HG03139 (cell line): ENCODE measurements at regions not wholly inside any gene's neighbourhood (a gene's known extent, or its start where the extent isn't known, plus 50 kb on each side); places are given as distances from the start of the nearest gene placed in this dataset.

Experiments used
- ATAC-seq: cut with Tn5 transposase; IDR thresholded peaks from one replicate; pipeline ENCODE4 v1.9.1; 2021; ENCODE audit not compliant: unreplicated experiment

- ATAC-seq, result no peak
Observed at GRCh38 chr10:113356794-113357680, 195.8 kb upstream of the HABP2 start.

DNA sequence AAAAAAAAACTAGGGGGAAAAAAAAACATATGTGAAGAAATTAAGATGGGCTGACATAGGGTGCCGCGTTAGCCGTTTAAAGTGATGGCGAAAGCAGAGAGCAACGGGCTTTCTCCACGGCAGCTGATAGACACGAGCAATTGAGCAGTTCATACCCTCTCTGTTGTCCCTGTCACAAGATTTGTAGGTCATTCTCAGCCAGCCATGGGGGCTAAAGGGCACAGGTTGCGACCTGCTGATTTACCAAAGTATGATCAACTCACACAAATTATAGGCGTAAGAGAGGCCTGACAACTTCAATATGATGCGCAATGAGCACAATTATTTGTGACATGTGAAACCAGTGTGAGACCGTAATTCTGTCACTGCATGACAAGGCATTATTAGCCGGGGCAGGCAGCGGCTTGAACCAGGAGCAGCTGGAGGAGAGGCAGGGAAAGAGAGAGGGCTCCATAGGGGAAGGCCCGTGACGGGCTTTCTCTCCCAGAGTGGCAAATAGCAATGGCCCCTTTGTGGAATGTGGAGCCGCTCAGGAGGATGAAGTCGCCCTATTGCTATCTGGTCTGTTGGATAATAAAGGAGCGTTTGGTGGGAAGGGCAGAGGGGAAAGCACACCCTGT, 195.1 kb upstream of the HABP2 start:
- ATAC-seq, result no peak

GRCh38 chr10:113359655-113360054, 193.2 kb upstream of the HABP2 start:
- no peak for ATAC-seq

DNA sequence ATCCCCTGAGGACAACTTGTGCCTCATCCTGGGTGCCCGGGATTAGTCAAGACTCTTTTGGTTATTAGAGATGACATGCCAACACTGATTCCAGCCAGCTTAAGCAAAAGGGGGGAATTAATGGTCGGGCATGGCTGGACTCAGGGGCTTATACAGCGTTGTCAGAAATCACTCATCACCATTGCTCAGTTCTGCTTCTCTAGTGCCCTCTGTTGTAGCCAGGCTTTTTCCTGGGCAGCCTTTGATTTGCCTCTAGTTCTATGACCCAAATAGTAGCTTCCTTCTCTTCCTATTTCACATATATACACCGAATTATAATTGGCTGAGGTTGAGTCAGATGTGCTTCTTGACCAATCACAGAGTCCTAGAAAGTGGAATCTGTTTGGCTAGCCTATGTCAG, 192.0 kb upstream of the HABP2 start:
- no peak for ATAC-seq

- ATAC-seq, result no peak
Observed at GRCh38 chr10:113362645-113363091, 190.2 kb upstream of the HABP2 start.

DNA sequence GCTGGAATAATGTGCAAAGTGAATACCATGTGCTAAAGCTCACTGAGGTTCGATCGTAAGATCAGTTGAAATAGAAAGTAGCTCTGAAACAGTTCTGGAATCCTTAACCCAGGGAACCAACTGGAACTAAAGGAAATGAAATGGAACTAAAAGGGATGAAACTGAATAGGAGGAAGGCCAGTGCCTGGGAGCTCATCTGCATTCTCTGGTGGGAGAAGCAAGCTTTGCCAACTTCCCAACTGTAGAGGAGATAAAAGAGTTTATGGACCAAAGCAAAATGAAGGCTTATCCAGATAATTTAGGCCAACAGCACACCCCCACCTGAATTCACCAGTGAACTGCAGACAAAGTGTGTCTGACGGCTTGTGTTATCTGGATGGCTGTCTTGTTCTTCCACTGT, 188.6 kb upstream of the HABP2 start:
- ATAC-seq, result no peak

DNA sequence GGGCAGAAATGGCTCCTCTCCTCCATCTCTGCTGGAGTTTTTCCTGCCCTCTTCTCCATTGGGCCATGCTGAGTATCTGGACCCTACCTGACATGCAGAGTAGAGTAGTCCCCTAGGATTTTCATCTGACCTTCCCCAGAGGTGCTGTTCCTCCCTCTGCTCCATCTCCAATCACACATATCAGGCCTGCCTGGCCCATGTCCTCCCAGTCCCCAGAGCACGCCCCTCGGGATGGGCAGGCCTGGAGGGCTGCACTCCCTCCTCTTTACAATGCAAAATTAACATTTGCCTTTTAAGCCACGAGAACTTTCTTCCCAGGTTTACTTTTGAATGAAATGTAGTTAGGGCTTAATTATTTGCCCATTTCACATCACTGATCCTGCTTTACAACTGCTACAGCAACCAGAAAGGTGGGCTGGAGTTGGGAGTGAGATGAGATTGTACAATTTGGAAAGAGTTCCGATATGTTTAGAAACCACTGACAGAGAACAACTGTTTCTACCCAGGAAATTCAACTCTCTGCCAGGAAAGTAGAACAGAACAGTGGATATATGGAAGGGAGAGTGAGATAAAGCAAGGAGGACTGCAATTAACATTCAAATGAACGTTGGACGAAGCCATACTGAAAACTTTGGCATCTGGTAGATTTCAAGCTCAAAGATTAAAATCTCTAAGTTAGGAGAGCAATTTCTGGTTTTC, 184.0 kb upstream of the HABP2 start:
- no peak for ATAC-seq

GRCh38 chr10:113369365-113369694, 183.5 kb upstream of the HABP2 start:
- no peak for ATAC-seq

DNA sequence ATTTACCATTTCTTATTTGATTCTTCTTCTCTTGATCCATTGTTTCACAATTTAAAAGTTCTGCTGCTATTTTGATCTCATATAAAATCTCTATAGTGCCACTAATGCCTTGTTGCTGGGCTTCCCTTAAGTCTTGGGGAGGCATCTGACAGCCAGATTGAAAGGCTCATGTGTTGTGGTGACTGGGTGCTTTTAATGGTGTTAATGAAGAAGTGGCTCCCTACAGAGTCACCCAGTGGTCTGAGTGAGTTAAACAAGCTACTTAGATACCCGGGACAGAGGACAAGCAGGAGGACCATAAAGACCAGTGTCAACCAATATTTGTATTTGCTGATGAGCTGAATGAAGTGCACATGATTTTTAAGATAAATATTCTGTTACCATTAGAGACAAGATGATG, 176.4 kb upstream of the HABP2 start:
- ATAC-seq, result no peak

- ATAC-seq, result no peak
Observed at GRCh38 chr10:113379091-113379490, 173.8 kb upstream of the HABP2 start.

GRCh38 chr10:113381416-113381815, 171.4 kb upstream of the HABP2 start:
- ATAC-seq, result no peak

DNA sequence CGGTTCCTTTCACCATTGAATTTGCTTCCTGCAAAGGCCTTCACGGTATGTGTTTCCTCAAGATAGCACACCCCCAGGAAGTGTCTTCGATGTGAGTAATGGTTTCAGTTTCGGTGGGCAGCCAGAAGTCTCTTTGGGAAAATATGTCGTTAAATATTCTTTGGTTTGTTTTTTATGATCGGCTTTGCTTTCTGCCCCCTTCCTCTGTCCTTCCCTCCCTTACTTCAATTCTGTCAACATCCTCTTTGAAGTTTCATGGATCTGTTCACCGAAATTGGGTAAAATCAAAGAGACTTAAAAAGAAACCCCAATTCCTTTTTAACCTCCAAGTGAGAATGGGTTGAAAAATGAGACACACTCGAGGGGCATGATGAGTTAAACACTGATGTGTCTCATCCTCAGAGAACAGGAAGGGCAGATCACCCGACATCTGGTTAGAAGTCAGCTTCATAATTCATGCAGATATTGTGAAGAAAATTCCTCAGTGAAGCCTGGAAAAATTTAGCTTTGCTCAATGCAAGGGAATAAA, 170.8 kb upstream of the HABP2 start:
- ATAC-seq, result peak; percentile 62

DNA sequence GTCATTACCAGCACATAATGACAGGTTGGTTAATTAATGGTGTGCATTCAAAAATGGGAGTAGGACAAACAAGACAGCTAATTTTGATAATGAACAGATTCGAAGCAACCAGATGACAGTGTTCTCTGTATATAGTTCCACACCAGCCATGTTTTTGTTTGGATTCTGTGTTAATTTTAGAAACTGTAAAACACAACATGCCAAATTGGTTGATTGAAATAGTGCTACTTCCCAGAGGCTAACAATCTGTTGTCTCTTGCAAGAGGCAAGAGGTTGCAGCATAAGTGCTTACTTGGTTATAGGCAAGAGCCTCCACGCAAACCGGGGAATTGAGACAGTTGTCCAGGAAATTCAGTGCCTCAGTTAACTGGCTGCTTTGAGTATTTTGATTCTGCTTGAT, 170.2 kb upstream of the HABP2 start:
- ATAC-seq, result no peak

DNA sequence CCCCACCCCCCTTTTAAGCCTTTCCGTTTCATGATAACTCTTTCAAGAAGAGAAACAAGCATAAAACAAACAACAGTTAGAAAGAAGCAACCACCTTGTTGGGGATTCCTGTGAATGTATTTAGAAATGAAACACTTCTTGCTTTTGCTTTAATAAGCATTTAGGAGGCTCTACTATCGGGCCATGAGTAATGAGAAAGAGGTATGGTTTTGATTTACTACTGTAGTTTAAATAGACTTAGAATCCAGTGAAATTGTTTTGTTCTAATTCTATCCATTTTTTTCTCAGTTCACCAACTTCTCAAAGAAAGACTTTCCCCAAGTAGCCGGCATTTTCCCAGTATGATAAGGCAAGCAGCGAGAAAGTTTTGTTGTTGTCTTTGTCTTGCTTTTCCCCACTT, 168.7 kb upstream of the HABP2 start:
- ATAC-seq, result no peak

DNA sequence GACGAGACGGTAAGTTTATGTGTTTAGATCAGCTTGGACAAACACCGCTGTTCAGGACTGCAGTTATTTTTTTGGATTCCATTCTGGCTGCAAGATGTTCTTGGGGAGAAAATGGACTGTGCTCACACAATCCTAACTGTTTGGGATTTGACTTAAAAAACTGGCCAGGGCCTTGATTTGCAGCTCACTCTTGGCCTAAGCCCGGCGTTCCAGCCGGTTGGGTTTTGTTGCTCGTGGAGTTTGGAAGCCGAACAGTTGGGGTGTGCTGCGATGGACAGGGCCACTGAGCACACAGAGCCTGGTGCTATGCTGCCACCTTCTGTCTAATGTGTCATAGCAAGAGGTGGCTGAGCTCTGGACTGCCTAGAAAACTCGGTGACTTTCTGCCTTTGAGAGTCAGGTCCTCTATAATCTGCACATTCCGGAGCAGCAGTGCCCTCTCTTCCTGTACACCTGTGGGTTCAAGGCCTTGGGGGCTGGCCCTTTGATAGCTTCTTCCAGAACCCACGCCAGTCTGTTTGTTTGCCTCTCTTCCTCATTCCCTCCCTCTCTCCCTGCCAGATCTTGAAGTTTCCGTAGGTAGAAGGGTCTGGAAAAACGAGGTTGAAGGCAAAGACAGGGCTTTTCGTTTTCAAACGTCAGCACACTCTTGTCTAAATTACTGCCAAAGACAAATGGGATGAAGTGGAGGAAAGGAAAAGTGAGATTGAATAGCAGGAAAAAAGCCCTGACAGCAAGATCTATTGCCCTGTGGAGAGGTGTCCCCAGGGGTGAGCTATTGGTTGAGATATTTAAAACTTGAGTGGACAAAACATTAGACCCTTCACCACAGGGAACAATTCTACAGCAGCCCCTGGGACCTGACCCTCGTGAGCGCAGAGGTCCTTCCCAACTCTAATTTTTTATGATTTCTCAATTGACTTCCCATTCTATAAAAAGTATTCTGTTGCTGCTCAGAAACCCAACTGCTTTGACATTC, 167.5 kb upstream of the HABP2 start:
- ATAC-seq, result peak; percentile 67

GRCh38 chr10:113386005-113386404, 166.8 kb upstream of the HABP2 start:
- ATAC-seq, result no peak

- no peak for ATAC-seq
Observed at GRCh38 chr10:113389969-113390368, 162.9 kb upstream of the HABP2 start.

DNA sequence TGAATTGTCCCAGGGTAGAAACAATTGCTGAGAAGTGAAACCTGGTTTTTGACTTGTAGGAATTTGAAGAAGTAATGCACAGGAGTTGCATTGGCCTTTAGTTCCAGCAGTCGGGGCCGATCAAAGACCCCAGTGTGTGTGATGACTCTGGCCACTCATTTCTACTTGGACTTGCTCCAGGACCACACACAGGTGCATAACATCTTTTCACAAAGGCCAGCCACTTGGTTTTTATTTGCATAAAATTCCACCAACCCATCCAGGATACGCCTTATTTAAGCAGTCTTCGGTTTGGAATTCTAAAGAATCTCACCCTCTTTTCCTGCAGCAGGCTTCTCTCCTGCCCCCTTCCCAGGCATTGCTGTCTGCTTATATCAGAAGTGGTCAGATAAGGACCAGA, 162.0 kb upstream of the HABP2 start:
- no peak for ATAC-seq

DNA sequence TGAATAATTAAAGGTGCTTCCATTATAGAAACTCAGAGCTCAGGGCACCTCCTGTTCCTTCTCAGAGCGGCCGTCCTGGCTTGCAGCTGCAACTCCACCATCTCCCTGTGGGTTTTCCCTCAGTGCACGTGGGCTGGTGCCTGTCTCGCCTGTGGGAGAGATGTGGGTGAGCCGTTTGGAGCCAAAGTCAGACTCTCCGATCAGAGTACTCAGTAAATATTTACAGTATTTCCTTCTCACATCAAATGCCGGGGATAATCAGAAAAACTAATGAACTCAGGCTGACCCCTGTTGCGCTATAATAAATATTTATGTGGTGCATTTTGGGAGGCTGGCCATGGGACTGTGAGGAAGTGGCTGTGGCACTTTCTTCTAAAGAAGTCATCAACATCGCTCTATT, 155.8 kb upstream of the HABP2 start:
- ATAC-seq, result no peak

DNA sequence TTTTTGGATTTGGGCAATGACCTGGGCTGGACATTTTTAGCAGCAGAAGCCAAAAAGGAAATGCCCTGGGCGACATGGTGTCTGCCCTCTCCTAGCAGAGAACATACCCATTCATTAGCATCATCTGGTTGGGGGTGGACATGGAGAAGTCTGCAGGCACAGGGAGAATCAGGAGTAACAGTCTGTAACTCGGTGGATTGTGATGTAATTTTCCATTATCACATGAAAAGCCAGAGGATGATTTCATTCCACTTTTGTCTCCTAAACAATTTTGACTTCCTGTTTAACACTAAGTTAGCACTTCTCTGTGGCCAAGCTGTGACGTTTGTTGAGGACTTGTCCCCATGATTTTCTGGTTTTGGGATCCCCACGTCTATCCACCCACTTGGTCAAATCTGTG, 153.8 kb upstream of the HABP2 start:
- no peak for ATAC-seq

DNA sequence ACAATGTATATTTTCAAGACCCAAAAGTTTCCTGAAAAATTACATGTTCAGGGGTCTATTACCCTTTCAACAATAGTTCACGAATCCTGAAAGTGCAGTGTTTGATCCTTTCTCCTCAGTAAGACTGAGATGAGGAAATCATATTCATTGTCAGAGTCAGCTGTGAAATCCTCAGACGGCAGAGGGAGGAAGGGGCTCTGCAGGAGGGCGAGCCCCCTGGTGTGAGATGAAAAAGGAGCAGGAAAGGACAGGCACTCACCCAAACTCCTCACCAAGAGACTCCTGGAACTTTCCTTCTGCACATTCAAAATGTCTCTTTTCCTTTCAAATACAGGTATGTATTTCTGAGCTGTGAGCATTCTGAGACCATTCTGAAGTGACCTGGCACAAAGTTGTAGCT, 150.3 kb upstream of the HABP2 start:
- ATAC-seq, result no peak
